ENCODE measurements at regions not wholly inside any gene's neighbourhood (a gene's known extent, or its start where the extent isn't known, plus 50 kb on each side); places are given as distances from the start of the nearest gene placed in this dataset.

GRCh38 chr12:30427555-30427954 lies 268.1 kb downstream of the IPO8 start:
- Histone ChIP-seq H3K36me3 (replicated peaks in 1 of 2; ENCODE audit: control insufficient read depth in 1 of 2, insufficient read depth in 2 of 2, low read length in 2 of 2) (no peaks in the 10 kb centered on the region), H3K9ac (ENCODE audit: insufficient read depth, low read length, poor library complexity, severe bottlenecking) (no peak overlapping the region), H3K27me3 (ENCODE audit: control insufficient read depth in 2 of 2, insufficient read depth in 2 of 2, low read length in 2 of 2) (no peaks in the 10 kb centered on the region), H3K27ac (ENCODE audit: low read depth in 1 of 2, low read length in 2 of 2) (no peak overlapping the region), H2AFZ (ENCODE audit: insufficient read depth, low read depth, low read length, poor library complexity, severe bottlenecking) (no peak overlapping the region), H3K4me2 (replicated peaks; ENCODE audit: extremely low read depth, low read length, poor library complexity, severe bottlenecking) (no peak overlapping the region), H3K4me3 (replicated peaks in 1 of 3; ENCODE audit: low read depth in 2 of 3, low read length in 3 of 3) (no peak overlapping the region), H3K4me1 (ENCODE audit: control insufficient read depth in 1 of 2, insufficient read depth in 2 of 2, low read length in 2 of 2) (no peaks in the 10 kb centered on the region), H3K79me2 (ENCODE audit: insufficient read depth, low read length) (no peaks in the 10 kb centered on the region), H4K20me1 (ENCODE audit: insufficient read depth, low read length) (no peaks in the 10 kb centered on the region), H3K9me3 (replicated peaks in 1 of 2; ENCODE audit: control insufficient read depth in 1 of 2, insufficient read depth in 1 of 2, low read length in 2 of 2) (peaks cover 7 to 18% of the 10 kb centered on the region in 2 donors)
- intact Hi-C loops (cut with micrococcal nuclease), result no loop called here
- no CpG with 5 or more reads among the region's 1 CpG for WGBS (ENCODE audit: insufficient coverage)
- H3K9me3 Mint-ChIP-seq, result peaks cover 3 to 26% (median 9%) of the 10 kb centered on the region in 7 donors
- H3K36me3 Mint-ChIP-seq, result no peaks in the 10 kb centered on the region
- no peak overlapping the region for H3K4me3 Mint-ChIP-seq
- H3K27me3 Mint-ChIP-seq (ENCODE audit: low read depth in 3 of 3), result peaks cover 0 to 2% (median 1%) of the 10 kb centered on the region in 3 donors
- DNase-seq, result no peak
- no peak for TF ChIP-seq CTCF (IDR thresholded peaks at IDR 0.05)
- H3K27ac Mint-ChIP-seq, result no peak overlapping the region
- H3K4me1 Mint-ChIP-seq, result no peaks in the 10 kb centered on the region

DNA sequence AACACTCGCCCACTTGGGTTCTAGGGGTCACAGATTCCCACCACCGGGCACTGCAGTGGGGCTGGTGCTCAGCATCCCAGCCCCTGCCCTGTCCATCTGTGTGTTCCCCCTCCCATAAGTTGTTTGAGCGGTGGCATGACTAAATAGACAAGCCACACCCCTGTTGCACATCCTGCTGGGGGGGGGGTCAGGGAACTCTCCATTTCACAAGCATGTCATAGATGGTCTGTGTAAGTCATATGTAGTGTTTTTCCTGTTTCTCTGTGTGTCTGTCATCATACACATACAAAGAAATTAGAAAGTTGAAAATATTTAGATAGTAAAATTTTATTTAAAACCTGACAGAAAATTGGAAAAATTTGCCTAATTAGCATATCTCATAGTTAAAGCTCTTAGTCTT lies 270.2 kb downstream of the IPO8 start:
- Histone ChIP-seq H3K27ac (ENCODE audit: low read depth in 1 of 2, low read length in 2 of 2) (no peak overlapping the region), H4K20me1 (ENCODE audit: insufficient read depth, low read length) (no peaks in the 10 kb centered on the region), H3K9me3 (replicated peaks in 1 of 2; ENCODE audit: control insufficient read depth in 1 of 2, insufficient read depth in 1 of 2, low read length in 2 of 2) (peaks cover 7 to 24% of the 10 kb centered on the region in 2 donors), H3K4me1 (ENCODE audit: control insufficient read depth in 1 of 2, insufficient read depth in 2 of 2, low read length in 2 of 2) (no peaks in the 10 kb centered on the region), H2AFZ (ENCODE audit: insufficient read depth, low read depth, low read length, poor library complexity, severe bottlenecking) (no peak overlapping the region), H3K4me2 (replicated peaks; ENCODE audit: extremely low read depth, low read length, poor library complexity, severe bottlenecking) (no peak overlapping the region), H3K79me2 (ENCODE audit: insufficient read depth, low read length) (no peaks in the 10 kb centered on the region), H3K36me3 (replicated peaks in 1 of 2; ENCODE audit: control insufficient read depth in 1 of 2, insufficient read depth in 2 of 2, low read length in 2 of 2) (no peaks in the 10 kb centered on the region), H3K9ac (ENCODE audit: insufficient read depth, low read length, poor library complexity, severe bottlenecking) (no peak overlapping the region), H3K27me3 (ENCODE audit: control insufficient read depth in 2 of 2, insufficient read depth in 2 of 2, low read length in 2 of 2) (no peaks in the 10 kb centered on the region), H3K4me3 (replicated peaks in 1 of 3; ENCODE audit: low read depth in 2 of 3, low read length in 3 of 3) (no peak overlapping the region)
- intact Hi-C loops (cut with micrococcal nuclease), result no loop called here
- Mint-ChIP-seq H3K4me3 (no peak overlapping the region), H3K36me3 (no peaks in the 10 kb centered on the region), H3K27me3 (ENCODE audit: low read depth in 3 of 3) (peaks cover 0 to 2% (median 1%) of the 10 kb centered on the region in 3 donors), H3K9me3 (peaks cover 0 to 22% (median 11%) of the 10 kb centered on the region in 7 donors), H3K4me1 (no peaks in the 10 kb centered on the region), H3K27ac (no peak overlapping the region)
- WGBS (ENCODE audit: insufficient coverage), result 69% methylated on average over 2 of the region's 3 CpGs
- no peak for TF ChIP-seq CTCF (IDR thresholded peaks at IDR 0.05)
- no peak for DNase-seq
